ENCODE measurements at regions not wholly inside any gene's neighbourhood (a gene's known extent, or its start where the extent isn't known, plus 50 kb on each side); places are given as distances from the start of the nearest gene placed in this dataset.
"Not testable (repeated sequence)": the region's sequence is repeated elsewhere in the genome, so short reads cannot be mapped to it uniquely, and the experiment has no call there.

DNA sequence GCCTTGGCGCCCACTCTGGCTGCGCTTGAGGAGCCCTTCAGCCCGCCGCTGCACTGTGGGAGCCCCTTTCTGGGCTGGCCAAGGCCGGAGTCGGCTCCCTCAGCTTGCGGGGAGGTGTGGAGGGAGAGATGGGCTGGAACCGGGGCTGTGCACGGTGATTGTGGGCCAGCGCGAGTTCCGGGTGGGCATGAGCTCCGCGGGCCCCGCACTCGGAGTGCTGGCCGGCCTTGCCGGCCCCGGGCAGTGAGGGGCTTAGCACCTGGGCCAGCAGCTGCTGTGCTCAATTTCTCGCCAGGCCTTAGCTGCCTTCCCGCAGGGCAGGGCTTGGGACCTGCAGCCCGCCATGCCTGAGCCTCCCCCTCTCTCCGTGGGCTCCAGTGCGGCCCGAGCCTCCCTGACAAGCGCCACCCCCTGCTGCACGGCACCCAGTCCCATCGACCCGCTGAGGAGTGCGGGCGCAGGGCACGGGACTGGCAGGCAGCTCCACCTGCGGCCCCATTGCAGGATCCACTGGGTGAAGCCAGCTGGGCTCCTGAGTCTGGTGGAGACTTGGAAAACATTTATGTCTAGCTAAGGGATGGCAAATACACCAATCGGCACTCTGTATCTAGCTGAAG, 643.6 kb upstream of the CPEB2 start:
- not testable (repeated sequence) for H3K36me3 ChIP-seq (ENCODE audit: control insufficient read depth, insufficient read depth, low read length); H3K4me1 ChIP-seq (ENCODE audit: control insufficient read depth, insufficient read depth, low read length, poor library complexity, severe bottlenecking); H3K9me3 ChIP-seq (ENCODE audit: control insufficient read depth, low read length); DNase-seq; H3K27ac ChIP-seq (ENCODE audit: insufficient read depth, low read length, poor library complexity, severe bottlenecking); H3K27me3 ChIP-seq (replicated peaks; ENCODE audit: control insufficient read depth, insufficient read depth, low read length, poor library complexity, severe bottlenecking); H3K4me3 ChIP-seq (ENCODE audit: insufficient read depth, low read depth, low read length, poor library complexity, severe bottlenecking)

- no peak overlapping the region for H3K4me3 ChIP-seq (ENCODE audit: insufficient read depth, low read depth, low read length, poor library complexity, severe bottlenecking)
- H3K27ac ChIP-seq (ENCODE audit: insufficient read depth, low read length, poor library complexity, severe bottlenecking) = no peak overlapping the region
- H3K36me3 ChIP-seq (ENCODE audit: control insufficient read depth, insufficient read depth, low read length) = no peaks in the 10 kb centered on the region
- H3K27me3 ChIP-seq (replicated peaks; ENCODE audit: control insufficient read depth, insufficient read depth, low read length, poor library complexity, severe bottlenecking) = no peaks in the 10 kb centered on the region
- H3K4me1 ChIP-seq (ENCODE audit: control insufficient read depth, insufficient read depth, low read length, poor library complexity, severe bottlenecking) = no peaks in the 10 kb centered on the region
- H3K9me3 ChIP-seq (ENCODE audit: control insufficient read depth, low read length) = no peaks in the 10 kb centered on the region
- DNase-seq = no peak
Observed at GRCh38 chr4:14359991-14360390, 642.3 kb upstream of the CPEB2 start.

DNA sequence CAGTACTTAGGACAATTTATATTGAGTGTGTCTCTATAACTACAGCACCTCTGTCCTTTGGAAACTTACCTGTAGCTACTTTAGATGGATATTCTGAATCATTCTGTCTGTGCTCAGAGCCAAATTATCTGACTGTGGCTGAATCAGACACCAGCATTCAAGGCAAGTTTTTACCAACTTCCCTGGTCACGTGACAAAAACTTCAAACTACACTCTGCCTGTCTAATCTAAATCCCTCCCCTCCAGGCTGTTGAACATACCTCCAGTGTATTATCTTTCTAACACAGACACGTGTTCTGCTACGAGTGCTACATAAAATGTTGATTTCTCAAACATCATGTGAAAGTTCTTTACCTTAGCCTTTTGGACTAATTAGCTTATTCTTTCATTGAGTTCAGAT, 641.2 kb upstream of the CPEB2 start:
- H3K36me3 ChIP-seq (ENCODE audit: control insufficient read depth, insufficient read depth, low read length) = no peaks in the 10 kb centered on the region
- H3K27me3 ChIP-seq (replicated peaks; ENCODE audit: control insufficient read depth, insufficient read depth, low read length, poor library complexity, severe bottlenecking) = no peaks in the 10 kb centered on the region
- H3K4me3 ChIP-seq (ENCODE audit: insufficient read depth, low read depth, low read length, poor library complexity, severe bottlenecking) = no peak overlapping the region
- H3K9me3 ChIP-seq (ENCODE audit: control insufficient read depth, low read length) = no peaks in the 10 kb centered on the region
- H3K27ac ChIP-seq (ENCODE audit: insufficient read depth, low read length, poor library complexity, severe bottlenecking) = no peak overlapping the region
- H3K4me1 ChIP-seq (ENCODE audit: control insufficient read depth, insufficient read depth, low read length, poor library complexity, severe bottlenecking) = no peaks in the 10 kb centered on the region
- DNase-seq = no peak

- Histone ChIP-seq H3K27me3 (replicated peaks; ENCODE audit: control insufficient read depth, insufficient read depth, low read length, poor library complexity, severe bottlenecking) (no peaks in the 10 kb centered on the region), H3K27ac (ENCODE audit: insufficient read depth, low read length, poor library complexity, severe bottlenecking) (no peak overlapping the region), H3K9me3 (ENCODE audit: control insufficient read depth, low read length) (no peaks in the 10 kb centered on the region), H3K4me3 (ENCODE audit: insufficient read depth, low read depth, low read length, poor library complexity, severe bottlenecking) (no peak overlapping the region), H3K36me3 (ENCODE audit: control insufficient read depth, insufficient read depth, low read length) (no peaks in the 10 kb centered on the region), H3K4me1 (ENCODE audit: control insufficient read depth, insufficient read depth, low read length, poor library complexity, severe bottlenecking) (no peaks in the 10 kb centered on the region)
- no peak for DNase-seq
Observed at GRCh38 chr4:14362385-14362784, 639.9 kb upstream of the CPEB2 start.

- H3K36me3 ChIP-seq (ENCODE audit: control insufficient read depth, insufficient read depth, low read length) = no peaks in the 10 kb centered on the region
- no peak overlapping the region for H3K4me3 ChIP-seq (ENCODE audit: insufficient read depth, low read depth, low read length, poor library complexity, severe bottlenecking)
- H3K9me3 ChIP-seq (ENCODE audit: control insufficient read depth, low read length) = no peaks in the 10 kb centered on the region
- no peak overlapping the region for H3K27ac ChIP-seq (ENCODE audit: insufficient read depth, low read length, poor library complexity, severe bottlenecking)
- DNase-seq = no peak
- no peaks in the 10 kb centered on the region for H3K4me1 ChIP-seq (ENCODE audit: control insufficient read depth, insufficient read depth, low read length, poor library complexity, severe bottlenecking)
- H3K27me3 ChIP-seq (replicated peaks; ENCODE audit: control insufficient read depth, insufficient read depth, low read length, poor library complexity, severe bottlenecking) = no peaks in the 10 kb centered on the region
Observed at GRCh38 chr4:14364953-14365536, 637.2 kb upstream of the CPEB2 start.

DNA sequence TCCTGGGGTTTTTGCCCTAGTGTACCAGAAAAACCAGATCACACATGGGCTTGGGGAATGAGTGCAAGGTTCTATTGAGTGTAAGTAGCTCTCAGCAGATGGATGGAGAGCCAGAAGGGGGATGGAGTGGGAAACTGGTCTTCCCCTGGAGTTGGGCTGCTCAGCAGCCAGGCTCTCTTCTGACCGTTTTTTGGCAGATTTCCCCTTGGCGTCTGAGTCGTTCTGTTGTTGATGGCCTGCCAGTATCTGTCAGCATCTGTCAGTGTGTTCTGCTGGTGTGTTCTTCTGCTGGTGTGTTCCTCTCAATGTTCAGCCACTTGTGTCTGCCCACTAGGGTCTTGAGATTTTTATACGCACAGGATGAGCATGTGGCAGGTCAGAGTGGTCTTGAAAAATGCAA, 633.9 kb upstream of the CPEB2 start:
- Histone ChIP-seq H3K9me3 (ENCODE audit: control insufficient read depth, low read length) (no peaks in the 10 kb centered on the region), H3K27me3 (replicated peaks; ENCODE audit: control insufficient read depth, insufficient read depth, low read length, poor library complexity, severe bottlenecking) (no peaks in the 10 kb centered on the region), H3K4me3 (ENCODE audit: insufficient read depth, low read depth, low read length, poor library complexity, severe bottlenecking) (no peak overlapping the region), H3K36me3 (ENCODE audit: control insufficient read depth, insufficient read depth, low read length) (no peaks in the 10 kb centered on the region), H3K4me1 (ENCODE audit: control insufficient read depth, insufficient read depth, low read length, poor library complexity, severe bottlenecking) (no peaks in the 10 kb centered on the region), H3K27ac (ENCODE audit: insufficient read depth, low read length, poor library complexity, severe bottlenecking) (no peak overlapping the region)
- no peak for DNase-seq

DNA sequence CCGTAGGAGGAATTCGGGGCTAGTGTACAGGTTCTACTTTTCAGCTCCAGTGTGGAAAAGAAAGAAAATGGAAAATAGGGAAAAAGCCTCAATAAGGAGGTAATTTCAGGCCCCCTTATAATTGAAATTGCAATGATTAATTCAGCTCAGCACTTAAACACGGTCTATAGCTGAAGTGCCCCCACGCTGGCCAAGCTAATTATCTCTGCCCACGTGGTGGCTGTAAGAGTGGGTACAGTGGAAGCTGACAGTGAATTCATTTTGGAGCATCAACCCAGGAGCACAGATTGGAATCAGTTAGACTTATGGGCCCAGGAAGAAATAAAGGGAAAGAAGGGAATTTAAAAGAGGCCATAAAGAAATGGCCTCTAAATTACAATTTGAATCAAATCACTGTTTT, 631.1 kb upstream of the CPEB2 start:
- Histone ChIP-seq H3K4me3 (ENCODE audit: insufficient read depth, low read depth, low read length, poor library complexity, severe bottlenecking) (no peak overlapping the region), H3K9me3 (ENCODE audit: control insufficient read depth, low read length) (no peaks in the 10 kb centered on the region), H3K27ac (ENCODE audit: insufficient read depth, low read length, poor library complexity, severe bottlenecking) (no peak overlapping the region), H3K36me3 (ENCODE audit: control insufficient read depth, insufficient read depth, low read length) (no peaks in the 10 kb centered on the region), H3K4me1 (ENCODE audit: control insufficient read depth, insufficient read depth, low read length, poor library complexity, severe bottlenecking) (no peaks in the 10 kb centered on the region), H3K27me3 (replicated peaks; ENCODE audit: control insufficient read depth, insufficient read depth, low read length, poor library complexity, severe bottlenecking) (no peaks in the 10 kb centered on the region)
- DNase-seq = no peak

DNA sequence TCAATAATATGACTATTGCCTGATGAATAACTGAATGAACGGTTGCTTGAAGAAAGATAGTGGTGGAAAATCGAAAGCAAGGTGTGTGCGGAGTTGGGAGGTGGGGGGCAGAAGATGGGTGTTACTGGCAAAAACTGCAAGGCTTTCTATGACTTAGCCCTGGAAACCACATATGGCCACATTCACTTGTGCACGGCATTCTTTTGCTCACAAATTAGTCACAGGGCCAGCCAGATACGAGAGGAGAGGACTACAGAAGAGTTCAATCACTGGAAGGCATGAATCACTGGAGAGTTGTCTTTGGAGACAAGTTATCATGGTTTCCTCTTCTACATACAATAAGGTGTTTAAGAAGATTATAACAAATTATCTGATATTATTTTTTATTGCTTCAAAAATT, 626.5 kb upstream of the CPEB2 start:
- H3K4me3 ChIP-seq (ENCODE audit: insufficient read depth, low read depth, low read length, poor library complexity, severe bottlenecking) = no peak overlapping the region
- no peaks in the 10 kb centered on the region for H3K27me3 ChIP-seq (replicated peaks; ENCODE audit: control insufficient read depth, insufficient read depth, low read length, poor library complexity, severe bottlenecking)
- H3K9me3 ChIP-seq (ENCODE audit: control insufficient read depth, low read length) = no peaks in the 10 kb centered on the region
- no peaks in the 10 kb centered on the region for H3K36me3 ChIP-seq (ENCODE audit: control insufficient read depth, insufficient read depth, low read length)
- no peak for DNase-seq
- H3K4me1 ChIP-seq (ENCODE audit: control insufficient read depth, insufficient read depth, low read length, poor library complexity, severe bottlenecking) = no peaks in the 10 kb centered on the region
- H3K27ac ChIP-seq (ENCODE audit: insufficient read depth, low read length, poor library complexity, severe bottlenecking) = no peak overlapping the region

DNA sequence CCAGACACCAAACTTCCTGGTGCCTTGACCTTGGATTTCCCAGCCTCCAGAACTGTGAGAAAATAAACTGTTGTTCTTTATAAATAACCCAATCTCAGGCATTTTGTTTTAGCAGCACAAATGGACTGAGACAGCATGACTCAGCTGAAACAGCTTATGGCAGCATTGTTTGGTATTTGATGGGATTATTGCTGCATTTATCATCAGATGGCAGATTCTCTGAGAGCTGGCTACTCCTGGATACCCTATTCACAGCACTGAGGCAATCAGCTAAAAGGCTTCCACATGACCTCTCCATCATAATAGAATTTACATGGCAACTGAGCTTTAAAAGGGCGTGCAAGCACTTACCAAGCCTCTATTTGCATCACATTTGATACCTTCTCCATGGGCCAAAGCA, 623.1 kb upstream of the CPEB2 start:
- H3K4me3 ChIP-seq (ENCODE audit: insufficient read depth, low read depth, low read length, poor library complexity, severe bottlenecking) = no peak overlapping the region
- no peak for DNase-seq
- H3K36me3 ChIP-seq (ENCODE audit: control insufficient read depth, insufficient read depth, low read length) = no peaks in the 10 kb centered on the region
- H3K27me3 ChIP-seq (replicated peaks; ENCODE audit: control insufficient read depth, insufficient read depth, low read length, poor library complexity, severe bottlenecking) = no peaks in the 10 kb centered on the region
- H3K27ac ChIP-seq (ENCODE audit: insufficient read depth, low read length, poor library complexity, severe bottlenecking) = no peak overlapping the region
- no peaks in the 10 kb centered on the region for H3K9me3 ChIP-seq (ENCODE audit: control insufficient read depth, low read length)
- H3K4me1 ChIP-seq (ENCODE audit: control insufficient read depth, insufficient read depth, low read length, poor library complexity, severe bottlenecking) = no peaks in the 10 kb centered on the region

- Histone ChIP-seq H3K27me3 (replicated peaks; ENCODE audit: control insufficient read depth, insufficient read depth, low read length, poor library complexity, severe bottlenecking) (no peaks in the 10 kb centered on the region), H3K4me3 (ENCODE audit: insufficient read depth, low read depth, low read length, poor library complexity, severe bottlenecking) (no peak overlapping the region), H3K36me3 (ENCODE audit: control insufficient read depth, insufficient read depth, low read length) (no peaks in the 10 kb centered on the region), H3K4me1 (ENCODE audit: control insufficient read depth, insufficient read depth, low read length, poor library complexity, severe bottlenecking) (no peaks in the 10 kb centered on the region), H3K27ac (ENCODE audit: insufficient read depth, low read length, poor library complexity, severe bottlenecking) (no peak overlapping the region), H3K9me3 (ENCODE audit: control insufficient read depth, low read length) (no peaks in the 10 kb centered on the region)
- DNase-seq = no peak
Observed at GRCh38 chr4:14383652-14384051, 618.6 kb upstream of the CPEB2 start.
